HG03521 (cell line): ENCODE measurements at regions not wholly inside any gene's neighbourhood (a gene's known extent, or its start where the extent isn't known, plus 50 kb on each side); places are given as distances from the start of the nearest gene placed in this dataset.
A peak's percentile ranks its signal among the peaks of the same experiment; 100 is the strongest.
"Not testable (repeated sequence)": the region's sequence is repeated elsewhere in the genome, so short reads cannot be mapped to it uniquely, and the experiment has no call there.

ENCODE experiments used
- ATAC-seq: cut with Tn5 transposase; IDR thresholded peaks from one replicate; pipeline ENCODE4 v1.9.1; 2021; ENCODE audit warnings: mild to moderate bottlenecking, moderate library complexity; ENCODE audit not compliant: unreplicated experiment

DNA sequence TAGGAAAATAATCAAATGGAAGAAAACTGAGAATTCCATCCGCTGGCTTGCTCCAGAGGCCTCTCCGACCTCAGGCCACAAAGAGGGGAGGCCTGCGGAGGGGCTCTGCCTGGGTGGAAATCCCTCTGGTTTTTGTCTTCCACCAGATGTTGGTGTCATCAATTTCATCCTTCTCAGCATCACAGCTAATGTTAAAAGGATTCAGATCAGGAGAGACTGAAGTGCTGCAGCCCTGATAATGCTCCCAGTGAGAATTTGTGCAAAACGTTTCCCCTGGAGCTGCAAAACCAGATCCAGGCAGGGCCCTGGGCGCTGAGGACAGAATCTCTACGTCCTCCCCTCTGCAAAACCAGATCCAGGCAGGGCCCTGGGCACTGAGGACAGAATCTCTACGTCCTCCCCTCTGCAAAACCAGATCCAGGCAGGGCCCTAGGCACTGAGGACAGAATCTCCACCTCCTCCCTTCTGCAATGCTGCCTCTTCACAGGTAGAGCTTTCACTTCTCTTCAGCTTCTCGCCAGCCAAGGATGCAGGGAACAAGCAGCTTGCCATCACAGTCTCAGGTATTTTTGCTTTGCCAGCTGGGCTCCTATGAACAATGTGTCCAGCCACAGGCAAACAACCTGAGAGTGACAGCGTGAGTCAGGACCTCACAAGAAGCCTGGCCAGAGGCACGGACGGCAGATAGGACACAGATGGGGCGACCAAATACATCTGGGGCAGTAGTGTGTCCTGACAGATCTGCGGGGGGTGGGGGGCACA, 81.2 kb downstream of the TMEM18 start:
- ATAC-seq: no peak

DNA sequence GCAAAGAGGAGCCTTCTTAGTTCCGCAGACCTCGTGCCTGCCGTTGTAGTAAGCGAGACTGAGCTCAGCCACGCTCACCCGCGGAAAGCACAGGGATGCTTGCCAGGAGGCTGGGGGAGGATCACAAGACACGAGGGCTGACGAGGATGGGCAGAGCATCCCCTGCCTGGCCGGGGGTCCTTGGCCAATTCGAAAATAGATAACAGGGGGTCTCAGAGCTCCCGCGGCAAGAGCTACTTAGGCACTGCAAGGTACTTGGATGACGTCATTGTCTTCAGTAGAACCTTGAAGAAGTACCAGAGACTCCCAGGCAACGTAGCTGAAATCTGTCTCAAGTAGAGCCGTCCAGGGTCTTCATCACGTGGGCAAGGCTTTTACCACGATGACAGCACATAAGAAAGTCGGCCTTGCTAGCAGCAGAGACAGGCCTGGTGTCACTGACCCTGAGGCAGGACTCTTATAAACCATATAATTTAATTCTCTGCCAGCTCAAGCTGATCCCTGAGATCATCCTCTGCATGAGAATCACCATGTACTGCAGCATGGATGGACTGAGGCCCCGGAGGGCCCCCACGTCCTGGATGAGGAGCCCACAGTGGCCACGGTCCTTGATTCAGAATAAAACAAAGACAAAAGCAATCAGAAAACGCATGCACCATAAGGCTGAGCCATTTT, 81.9 kb downstream of the TMEM18 start:
- no peak for ATAC-seq

DNA sequence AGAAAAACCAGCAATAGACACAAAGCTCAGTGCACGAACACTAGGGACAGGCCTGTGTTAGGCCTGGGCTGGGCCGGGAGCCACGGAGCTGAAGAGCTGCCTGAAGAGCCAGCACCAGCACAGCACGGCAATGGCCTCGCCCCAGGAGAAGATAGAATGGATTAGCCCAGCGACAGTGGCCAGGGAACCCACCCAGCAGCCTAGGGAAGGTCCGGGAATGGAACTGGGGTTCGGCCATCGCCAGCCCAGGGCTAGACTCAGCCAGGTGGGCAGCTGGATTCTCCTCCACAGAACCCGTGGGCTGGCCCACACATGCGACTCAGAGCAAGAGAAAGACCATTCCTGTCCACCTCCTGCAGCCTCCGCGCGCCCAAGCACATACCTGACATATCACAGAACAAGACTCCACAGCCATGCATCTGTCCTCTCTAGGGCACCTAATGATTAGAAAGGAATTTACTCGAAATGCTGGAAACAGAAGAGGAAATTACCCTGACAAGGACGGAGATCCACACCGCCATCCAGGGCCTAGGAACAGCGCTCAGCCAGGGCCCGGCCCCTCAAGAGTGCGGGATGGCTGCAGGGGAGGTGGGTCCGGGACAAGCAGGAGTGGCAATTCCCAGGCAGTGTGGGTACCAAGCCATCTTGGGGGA, 82.8 kb downstream of the TMEM18 start:
- ATAC-seq: no peak

DNA sequence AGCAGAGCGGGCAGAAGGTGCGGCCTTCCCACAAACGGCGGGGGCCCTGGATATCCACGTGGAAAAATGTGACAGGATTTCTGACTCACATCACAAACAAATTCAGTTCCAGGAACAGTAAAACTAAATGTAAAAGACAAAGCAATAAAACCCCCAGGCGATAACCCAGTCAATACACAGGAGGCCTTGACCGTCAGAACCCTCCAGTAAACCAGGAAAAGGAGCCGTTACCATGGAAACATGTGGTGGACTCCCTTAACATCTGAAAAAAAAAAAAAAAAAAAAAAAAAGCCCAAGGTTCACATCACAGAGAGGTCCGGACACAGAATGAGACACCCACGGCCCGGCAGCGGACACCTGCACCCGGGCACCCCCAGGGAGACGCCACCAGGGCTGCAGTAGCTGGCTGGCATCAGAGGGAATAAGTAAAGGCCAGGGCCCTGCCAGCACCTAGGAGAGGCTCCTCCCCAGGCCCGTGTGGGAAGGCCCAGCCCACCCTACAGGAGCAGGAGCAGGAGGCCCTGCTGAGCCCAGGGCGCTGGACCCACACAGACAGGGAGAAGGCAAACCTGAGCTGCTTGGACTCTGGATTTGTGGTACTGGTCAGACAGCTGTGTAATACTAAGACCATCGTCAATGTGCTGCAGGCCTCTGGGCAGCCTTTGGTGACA, 83.7 kb downstream of the TMEM18 start:
- no peak for ATAC-seq

DNA sequence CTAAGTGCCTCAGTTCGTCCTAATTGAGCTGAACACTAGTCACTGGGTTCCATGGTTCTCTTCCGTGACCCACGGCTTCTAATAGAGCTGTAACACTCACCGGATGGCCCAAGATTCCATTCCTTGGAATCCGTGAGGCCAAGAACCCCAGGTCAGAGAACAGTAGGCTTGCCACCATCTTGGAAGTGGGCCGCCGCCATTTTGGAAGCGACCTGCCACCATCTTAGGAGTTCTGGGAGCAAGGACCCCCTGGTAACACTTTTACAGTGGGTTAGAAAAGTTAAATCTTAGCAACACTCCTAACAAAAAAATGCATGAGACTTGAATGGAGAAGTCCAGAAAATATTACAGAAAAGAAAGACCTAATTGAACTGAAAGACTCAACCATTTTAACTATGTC, 84.5 kb downstream of the TMEM18 start:
- ATAC-seq: no peak

DNA sequence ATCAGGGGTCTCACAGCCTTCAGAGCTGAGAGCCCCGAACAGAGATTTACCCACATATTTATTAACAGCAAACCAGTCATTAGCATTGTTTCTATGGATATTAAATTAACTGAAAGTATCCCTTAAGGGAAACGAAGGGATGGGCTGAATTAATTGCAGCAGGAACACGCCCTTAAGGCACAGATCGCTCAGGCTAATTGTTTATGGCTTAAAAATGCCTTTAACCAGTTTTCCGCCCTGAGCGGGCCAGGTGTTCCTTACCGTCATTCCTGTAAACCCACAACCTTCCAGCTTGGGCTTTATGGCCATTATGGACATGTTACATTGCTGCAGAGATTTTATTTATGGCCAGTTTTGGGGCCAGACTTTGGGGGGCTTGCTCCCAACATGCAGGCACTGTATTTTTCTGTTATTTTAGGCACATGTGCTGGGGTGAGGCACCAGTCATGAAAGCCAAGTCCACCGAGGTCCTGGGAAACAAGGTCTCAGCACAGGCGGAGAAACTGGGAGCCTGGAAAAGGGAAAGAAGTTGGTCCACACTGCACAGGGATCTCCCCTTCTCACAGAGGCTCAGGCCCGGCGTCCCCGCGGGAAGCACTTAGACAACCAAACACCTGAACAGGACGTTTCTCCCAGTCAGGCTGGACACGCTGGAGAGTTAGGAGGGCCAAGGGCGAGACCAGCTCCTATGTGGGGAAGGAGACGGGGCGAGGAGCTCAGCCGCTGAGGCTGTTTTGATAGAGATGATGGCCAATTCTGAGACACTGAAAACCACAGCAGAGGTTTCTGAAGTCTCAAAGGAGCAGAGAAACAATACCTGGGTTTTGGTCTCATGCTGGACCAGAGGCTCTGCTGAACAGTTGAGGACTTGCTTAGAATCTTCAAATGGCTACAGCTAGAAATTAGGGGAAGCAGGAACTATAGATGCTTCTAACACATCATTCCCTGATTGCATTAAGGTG, 86.7 kb downstream of the TMEM18 start:
- no peak for ATAC-seq

DNA sequence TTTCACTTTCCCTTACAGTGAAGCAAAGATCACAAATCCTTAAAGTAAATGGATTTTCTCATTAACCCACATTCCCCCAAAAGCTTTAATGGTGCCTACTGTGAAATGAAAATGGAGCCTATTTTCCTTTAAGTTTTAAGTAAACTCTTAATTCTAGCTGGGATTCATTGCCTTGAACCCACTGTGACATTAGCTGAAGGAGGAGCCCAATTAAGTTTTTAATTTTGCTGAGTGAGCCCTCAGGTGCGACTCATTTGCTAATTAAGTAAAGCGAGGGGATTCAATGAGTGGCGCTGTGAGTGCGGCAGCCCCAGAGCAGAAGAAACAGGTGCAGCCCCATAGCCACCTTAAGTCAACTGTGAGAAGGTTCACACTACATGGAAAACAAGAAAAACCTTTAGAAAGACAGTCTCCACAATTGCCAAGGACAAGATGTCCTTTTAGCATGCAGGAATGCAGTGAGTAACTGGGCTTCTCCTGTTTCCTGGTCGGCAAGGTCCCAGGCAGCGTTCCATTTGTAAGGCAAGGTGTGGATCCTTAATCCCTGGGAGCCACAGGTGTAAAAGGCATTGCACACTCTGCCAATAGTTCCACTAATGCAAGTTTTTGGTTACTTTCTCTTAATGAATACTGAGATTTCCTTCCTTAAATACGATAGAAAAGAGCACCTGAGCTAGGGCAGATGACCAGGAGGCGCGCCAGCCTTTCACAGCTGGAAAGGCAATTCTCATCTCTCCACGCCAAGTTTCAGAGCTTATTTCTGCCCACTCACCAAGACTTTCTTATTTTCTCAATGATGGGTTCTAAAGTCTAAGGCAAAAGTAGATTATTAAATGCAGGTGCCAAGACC, 87.7 kb downstream of the TMEM18 start:
- ATAC-seq: no peak

DNA sequence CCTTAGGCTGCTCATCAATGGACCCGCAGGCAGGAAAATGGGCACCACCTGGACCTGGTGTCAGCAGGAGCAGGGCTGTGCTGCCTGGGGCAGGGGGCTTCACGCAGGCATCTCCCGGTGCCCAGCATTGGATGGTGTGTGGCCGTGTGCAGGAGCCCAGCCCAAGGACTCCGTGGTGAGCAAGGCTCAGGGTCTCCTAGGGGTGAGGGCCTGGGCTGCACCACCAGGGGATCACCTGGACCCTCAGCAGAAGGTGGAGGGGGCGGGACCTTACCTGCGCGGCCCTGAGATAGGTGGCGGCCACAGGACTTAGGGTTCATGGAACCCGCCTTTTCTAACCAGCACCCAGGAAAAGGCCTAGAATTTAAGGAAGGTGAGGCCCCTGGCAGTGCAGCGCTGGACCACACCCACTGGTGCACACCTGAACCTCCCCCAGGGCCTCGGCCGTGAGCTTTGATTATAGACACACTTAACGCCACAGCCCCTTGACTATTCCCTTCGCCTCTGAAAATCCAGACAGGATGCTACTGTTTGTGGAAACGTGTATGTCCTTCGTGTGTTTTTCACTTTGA, 89.0 kb downstream of the TMEM18 start:
- no peak for ATAC-seq

DNA sequence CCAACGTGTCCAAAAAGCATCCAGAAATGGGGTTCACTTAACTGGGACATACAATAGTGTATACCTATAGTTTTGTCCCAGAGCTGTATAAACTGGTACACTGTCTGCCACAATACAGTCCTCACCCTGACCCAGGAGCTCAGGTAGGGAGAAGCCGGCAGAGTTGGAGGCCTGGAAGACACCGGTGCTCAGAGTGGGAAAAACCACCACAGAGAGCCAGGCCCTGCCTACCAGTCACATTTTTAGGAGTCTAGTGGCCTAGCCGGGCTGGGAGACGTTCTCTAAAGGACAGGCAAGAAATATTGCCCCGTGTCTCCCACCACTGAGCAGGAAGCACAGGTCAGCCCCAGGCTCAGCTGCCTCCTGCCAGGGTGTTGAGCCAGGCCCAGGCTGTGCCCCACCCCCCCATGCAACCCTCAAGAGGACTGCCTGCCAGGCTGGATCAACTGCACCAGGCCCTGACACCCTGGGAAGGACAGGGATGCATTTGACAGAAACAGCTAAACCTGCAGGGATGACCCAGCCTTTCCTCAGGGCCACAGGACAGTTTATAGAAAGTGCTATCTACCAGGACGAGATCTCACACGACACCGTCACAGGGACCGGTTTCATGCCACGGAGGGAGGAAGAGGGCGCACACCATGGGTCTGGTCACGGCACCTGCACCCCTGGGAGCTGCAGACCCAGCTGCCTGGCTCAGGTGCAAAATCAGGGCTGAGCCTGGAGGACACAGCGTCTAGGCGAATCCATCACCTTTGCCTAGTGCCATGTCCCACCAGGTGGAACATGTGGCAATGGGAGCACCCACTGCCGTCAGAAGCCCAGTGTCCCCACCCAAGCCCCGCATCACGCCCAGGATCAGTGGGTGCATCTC, 89.9 kb downstream of the TMEM18 start:
- ATAC-seq: no peak

DNA sequence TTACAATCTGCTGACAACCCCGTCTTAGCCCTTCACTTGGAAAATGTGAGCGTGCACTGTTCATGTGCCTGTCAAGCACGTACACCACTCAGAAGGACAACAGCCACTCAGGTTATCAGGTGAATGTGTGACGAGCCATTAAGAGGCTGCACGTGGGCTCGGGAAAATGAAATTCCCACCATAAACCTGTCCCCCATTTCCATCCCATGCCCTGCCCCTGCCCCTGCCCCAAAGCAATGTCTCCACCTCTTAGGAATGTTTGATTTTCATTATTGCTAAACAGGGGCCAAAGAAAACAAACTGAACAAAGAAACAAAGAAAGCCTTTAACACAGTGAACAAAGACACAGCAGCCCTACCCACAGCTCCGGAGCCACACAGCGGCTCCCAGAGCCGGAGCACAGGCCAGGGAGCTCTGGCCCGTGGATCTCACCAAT, 90.5 kb downstream of the TMEM18 start:
- ATAC-seq: no peak

DNA sequence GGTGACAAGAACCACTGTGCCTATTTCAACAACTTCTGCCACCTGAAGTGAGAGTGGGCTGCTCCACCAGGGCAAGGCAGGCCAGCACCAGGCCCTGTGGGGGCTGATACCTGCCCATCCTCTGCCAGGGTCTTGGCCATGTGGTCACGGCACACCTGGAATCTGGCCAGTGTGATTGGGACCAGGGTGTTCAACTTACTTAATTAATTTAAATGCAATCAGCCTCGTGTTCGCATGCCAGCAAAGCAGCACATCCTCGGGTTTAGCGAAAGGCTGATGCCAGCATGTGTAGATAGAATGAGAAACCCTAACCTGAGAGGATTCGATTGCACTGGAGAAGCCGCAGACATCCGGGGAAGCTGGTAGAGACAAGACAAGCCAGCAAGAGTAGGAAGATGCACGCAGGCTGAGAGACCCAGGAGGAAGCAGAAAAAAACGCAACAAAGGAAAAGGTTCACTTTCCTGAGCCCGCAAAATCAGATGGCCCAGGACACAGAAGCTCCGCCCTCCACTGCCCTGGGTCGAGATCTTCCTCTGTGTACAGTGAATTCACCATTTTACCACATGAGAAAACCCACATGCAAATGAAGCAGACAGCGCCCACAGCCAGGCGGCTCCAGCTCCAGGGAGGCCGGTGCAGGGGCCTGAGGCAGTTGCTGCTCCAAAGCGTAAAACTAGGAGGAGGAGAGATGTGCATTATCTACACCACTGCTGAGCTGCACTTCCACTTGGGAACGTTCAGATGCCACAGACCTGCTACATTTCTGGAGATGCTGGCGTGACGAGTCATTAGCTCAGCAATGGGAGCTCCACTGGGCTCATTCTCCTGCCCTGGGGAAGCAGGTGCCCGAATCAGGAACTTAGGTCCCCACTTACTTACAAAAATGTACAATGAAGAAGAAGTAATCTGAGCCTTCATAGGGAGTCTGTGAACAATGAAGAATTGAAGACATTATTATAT, 92.1 kb downstream of the TMEM18 start:
- peak; percentile 71 for ATAC-seq

DNA sequence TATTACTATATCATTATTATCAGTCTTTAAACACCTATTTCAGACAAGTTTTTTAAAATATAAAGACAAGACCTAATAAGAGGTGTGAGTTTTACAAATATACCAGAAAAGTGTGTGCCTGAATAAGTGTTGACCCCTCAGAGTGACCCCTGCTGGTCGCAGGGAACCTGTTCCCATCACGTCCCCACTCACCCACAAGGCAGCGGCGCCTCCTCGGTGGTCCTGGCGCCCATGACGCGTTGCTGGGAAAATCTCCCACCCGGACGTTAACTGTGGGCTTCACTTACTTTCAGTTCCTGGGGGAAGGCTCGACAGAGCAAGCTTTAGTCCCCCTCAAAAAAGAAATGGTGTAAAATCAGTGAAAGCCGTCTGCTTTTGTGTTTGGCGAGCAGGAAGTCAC, 93.5 kb downstream of the TMEM18 start:
- ATAC-seq: no peak

DNA sequence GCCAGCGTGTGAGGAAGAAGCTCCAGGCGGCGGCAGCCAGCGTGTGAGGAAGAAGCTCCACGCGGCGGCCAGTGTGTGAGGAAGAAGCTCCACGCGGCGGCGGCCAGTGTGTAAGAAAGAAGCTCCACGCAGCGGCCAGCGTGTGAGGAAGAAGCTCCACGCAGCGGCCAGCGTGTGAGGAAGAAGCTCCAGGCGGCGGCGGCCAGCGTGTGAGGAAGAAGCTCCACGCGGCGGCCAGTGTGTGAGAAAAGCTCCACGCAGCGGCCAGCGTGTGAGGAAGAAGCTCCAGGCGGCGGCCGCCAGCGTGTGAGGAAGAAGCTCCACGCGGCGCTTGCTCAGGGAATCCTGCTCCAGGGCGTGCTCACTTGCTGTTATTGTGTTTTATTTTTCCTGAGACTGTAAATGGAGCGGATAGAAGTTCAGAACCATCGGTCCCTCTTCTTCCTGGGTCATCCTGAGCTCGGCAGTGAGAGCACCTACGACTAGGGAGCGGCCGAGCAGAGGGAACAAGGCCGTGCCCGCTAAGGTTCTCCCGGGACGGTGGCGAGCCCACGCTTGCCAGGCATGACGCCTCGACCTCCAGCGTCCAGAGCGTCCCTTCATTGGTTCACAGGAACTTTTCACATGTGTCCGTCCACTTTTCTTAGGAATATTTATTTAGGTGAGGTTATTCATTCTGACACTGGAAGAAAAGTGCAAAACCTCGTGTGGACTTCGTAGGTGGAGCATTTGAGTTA, 94.2 kb downstream of the TMEM18 start:
- no peak for ATAC-seq

DNA sequence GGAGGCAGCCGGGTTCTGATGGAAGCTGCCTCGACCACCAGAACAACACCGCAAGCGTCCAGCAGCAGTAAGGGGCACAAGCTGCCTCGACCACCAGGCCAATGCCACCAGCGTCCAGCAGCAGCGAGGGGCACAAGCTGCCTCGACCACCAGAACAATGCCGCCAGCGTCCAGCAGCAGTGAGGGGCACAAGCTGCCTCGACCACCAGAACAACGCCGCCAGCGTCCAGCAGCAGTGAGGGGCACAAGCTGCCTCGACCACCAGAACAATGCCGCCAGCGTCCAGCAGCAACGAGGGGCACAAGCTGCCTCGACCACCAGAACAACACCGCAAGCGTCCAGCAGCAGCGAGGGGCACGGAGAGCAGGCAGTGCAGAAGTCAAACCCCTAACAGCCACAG, 94.9 kb downstream of the TMEM18 start:
- ATAC-seq: not testable (repeated sequence)

DNA sequence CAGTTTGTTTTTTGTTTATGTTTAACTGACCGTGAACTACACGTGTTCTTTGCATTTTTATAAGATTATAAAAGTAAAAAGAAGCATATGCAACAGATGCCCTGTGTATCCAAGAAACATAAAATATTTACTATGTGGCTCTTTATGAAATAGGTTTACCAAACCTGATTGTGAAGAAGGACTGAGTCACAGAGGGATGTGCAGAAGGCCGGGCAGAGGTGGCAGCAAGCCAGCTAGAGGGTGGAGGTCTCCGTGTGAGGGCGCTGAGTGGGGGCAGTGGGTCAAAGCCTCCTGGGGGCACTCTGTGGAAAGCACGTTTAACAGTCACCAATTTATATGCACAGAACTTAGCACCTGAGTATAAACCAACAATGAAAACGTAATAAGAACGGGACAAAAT, 97.2 kb downstream of the TMEM18 start:
- no peak for ATAC-seq

DNA sequence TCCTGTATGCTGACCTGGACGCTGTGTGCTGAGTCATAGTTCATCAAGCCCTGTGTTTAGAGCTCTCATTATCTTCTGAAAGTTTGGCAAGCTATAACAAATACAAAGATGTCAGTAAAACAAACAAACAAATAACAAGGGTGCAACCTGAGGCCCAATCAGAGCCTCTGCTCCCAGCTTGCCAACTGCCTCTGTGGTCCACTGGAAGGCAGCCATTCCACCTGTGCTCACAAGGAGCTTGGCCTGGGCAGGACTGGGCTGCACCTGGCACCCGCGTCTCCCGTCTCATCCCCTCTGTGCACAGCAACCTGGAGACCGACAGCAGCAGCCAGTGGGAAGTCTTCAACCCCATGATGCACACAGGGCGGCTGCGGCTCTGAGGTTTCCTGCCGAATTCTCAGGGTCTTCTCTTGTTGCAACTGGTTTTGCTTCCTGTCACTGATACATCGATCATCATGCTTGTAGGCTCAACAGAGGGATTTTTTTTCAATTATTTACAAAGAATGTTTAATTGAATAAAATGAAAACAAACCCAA, 97.8 kb downstream of the TMEM18 start:
- ATAC-seq: no peak
